Epithelial cell of proximal tubule (primary cell): ENCODE measurements at regions not wholly inside any gene's neighbourhood (a gene's known extent, or its start where the extent isn't known, plus 50 kb on each side); places are given as distances from the start of the nearest gene placed in this dataset.

Experiments used
- DNase-seq: peaks from one replicate; pipeline ENCODE4 v3.0.0-alpha.2; 2011; ENCODE audit warnings: low read depth
- H3K4me3 ChIP-seq: 2 replicates; pipeline ENCODE4 v1.5.1; 2011; ENCODE audit warnings: low read depth, mild to moderate bottlenecking, low read length
- CTCF ChIP-seq: conservative IDR thresholded peaks from 2 replicates; pipeline ENCODE4 v1.5.1; 2012; ENCODE audit warnings: low read depth, mild to moderate bottlenecking, low read length

DNA sequence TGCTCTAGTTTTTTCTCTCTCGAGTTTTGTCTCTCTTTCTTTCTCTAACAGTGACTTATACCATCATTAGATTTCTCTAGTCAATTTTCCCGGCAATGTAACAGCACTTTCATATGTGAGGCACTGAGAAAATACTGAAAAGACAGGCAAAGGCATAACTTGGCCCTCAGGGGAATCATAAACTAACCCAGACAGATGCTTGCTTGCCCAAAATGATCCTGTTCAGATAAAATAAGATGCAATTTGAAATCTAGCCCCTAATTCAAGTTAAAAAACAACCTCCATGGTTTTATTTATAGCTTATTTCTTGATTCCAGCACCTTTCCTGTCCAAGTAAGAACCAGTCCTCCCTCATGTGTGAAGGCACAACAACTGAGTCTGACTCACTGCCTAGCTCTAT lies 294.6 kb downstream of the GAS1 start:
- TF ChIP-seq CTCF, result no peak
- no peak for DNase-seq
- H3K4me3 ChIP-seq, result no peak overlapping the region

DNA sequence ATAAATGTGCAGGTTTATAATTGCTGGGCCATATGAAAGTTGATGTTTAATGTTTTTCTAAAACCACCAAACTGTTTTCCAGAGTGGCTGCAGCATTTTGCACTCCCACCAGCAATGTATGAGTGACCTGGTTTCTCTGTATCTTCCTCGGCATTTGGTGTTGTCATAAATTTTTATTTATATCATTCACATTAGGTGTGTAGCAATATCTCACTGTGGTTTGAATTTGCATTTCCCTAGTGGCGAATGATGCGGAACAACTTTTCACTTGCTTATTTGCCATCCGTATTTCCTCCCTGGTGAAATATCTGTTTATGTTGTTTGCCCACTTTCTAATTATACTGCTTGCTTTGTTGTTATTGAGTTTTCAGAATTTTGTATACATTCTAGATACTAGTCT lies 295.7 kb upstream of the TUT7 start:
- no peak for TF ChIP-seq CTCF
- no peak for DNase-seq
- H3K4me3 ChIP-seq, result no peak overlapping the region

DNA sequence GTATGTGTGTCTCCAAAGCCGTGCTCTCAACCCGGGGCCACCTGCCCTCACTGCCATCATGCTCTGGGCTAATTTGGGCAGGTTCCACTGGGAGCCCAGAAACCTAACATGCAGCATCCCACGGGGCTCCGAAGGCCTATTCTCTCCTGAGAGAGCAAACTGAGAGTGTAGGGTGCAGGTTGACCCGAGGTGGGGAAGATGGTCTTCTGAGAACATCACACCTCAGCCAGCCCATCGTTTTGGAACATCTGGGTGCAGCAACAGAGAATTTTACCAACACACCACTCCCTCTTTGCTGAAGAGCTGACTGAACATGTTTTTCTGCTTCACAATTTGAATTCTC lies 294.6 kb upstream of the TUT7 start:
- no peak overlapping the region for H3K4me3 ChIP-seq
- DNase-seq, result no peak
- no peak for TF ChIP-seq CTCF

DNA sequence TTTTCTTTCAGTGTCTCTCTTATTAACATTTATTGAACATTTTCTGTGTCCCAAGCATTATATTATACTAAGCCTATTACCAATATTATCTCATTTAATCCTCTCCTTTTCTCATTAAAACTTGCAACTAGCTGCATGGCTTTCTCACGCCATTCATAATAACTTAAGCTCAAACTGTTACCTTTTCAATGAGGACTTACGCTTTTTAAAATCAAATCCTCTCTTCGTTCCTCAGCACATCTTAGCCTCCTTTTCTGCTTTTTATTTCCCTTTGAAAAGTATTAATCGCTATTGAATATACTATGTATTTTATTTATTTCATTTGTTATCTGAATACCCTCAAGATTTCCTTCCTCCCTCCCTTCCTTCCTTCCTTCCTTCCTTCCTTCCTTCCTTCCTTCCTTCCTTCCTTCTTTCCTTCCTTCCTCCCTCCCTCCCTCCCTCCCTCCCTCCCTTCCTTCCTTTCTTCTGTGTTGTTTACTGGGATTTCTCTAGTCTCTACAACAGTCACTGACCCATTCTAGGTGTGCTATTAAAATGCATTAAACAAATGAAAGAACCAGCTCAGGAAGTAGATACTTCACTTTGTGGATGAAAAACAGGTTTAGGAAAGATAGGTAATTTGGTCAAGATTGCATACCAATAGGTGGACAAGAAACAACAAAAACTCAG lies 294.1 kb upstream of the TUT7 start:
- TF ChIP-seq CTCF, result no peak
- no peak overlapping the region for H3K4me3 ChIP-seq
- no peak for DNase-seq

DNA sequence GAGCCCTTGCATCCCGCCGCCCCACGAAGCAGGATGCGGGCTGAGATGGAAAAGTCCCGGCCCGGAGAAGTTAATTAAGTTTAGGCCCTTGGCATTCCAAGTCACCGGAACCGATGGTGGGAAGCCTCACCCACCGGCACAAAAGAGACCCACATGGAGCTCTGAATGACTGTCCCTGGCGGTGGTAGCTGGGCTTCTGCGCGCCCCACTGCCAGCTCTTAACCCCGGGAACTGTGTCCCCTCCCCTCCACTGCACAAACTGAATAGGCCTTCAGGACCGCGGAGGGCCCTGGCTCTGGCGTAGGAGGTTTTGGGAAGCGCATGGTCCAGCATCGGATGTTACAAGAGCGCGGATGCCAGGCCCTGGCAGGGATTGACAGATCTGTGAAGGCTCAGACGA lies 291.1 kb upstream of the TUT7 start:
- no peak for TF ChIP-seq CTCF
- no peak overlapping the region for H3K4me3 ChIP-seq
- DNase-seq, result no peak

DNA sequence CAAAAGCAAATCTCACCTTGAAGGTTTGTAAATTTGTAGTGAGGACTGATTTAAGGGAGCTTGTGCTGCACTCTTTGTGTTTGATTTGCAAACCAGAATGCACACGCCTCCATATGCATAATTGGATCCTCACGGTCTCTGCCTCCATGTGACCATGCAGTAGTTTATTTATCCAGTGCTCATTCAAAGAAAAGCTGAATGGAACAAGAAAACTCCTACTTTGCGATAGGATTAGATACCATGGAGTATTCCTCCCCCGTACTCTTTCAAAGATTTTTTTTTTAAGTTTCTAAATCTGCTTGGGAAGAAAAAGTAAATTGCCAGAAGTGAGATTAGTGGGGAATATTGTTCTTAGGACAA lies 290.4 kb upstream of the TUT7 start:
- no peak for DNase-seq

More for the DNA sequence above, 290.4 kb upstream of the TUT7 start:
- TF ChIP-seq CTCF, result no peak
- H3K4me3 ChIP-seq, result no peak overlapping the region
